HEK293T (cell line): ENCODE measurements at regions not wholly inside any gene's neighbourhood (a gene's known extent, or its start where the extent isn't known, plus 50 kb on each side); places are given as distances from the start of the nearest gene placed in this dataset.
"Not testable (repeated sequence)": the region's sequence is repeated elsewhere in the genome, so short reads cannot be mapped to it uniquely, and the experiment has no call there.

Experiments used
- ARNT ChIP-seq: fragments of 450-650 bp; IDR thresholded peaks from 2 replicates; pipeline ENCODE4 v1.6.1; 2017; ENCODE audit warnings: mild to moderate bottlenecking
- BHLHE40 ChIP-seq: fragments of 450-650 bp; IDR thresholded peaks from 2 replicates; pipeline ENCODE4 v1.6.1; 2016; ENCODE audit warnings: mild to moderate bottlenecking, moderate library complexity, borderline replicate concordance
- ELF4 ChIP-seq: fragments of 450-650 bp; IDR thresholded peaks from 2 replicates; pipeline ENCODE4 v1.6.1; 2017; ENCODE audit warnings: antibody characterized with exemption
- FOXA1 ChIP-seq: fragments of 450-650 bp; IDR thresholded peaks from 2 replicates; pipeline ENCODE4 v1.6.1; 2016; ENCODE audit warnings: mild to moderate bottlenecking
- FOXK2 ChIP-seq: fragments of 450-650 bp; IDR thresholded peaks from 2 replicates; pipeline ENCODE4 v1.6.1; 2016; ENCODE audit warnings: mild to moderate bottlenecking
- FOXM1 ChIP-seq: fragments of 450-650 bp; IDR thresholded peaks from 2 replicates; pipeline ENCODE4 v1.6.1; 2017; ENCODE audit warnings: mild to moderate bottlenecking, borderline replicate concordance
- HDGF ChIP-seq: fragments of 450-650 bp; IDR thresholded peaks from 2 replicates; pipeline ENCODE4 v1.6.1; 2017; ENCODE audit warnings: antibody characterized with exemption, borderline replicate concordance
- LEF1 ChIP-seq: fragments of 450-650 bp; IDR thresholded peaks from 2 replicates; pipeline ENCODE4 v1.6.1; 2017; ENCODE audit warnings: mild to moderate bottlenecking, borderline replicate concordance
- NFRKB ChIP-seq: fragments of 450-650 bp; IDR thresholded peaks from 2 replicates; pipeline ENCODE4 v1.6.1; 2016; ENCODE audit warnings: mild to moderate bottlenecking, moderate library complexity
- SP1 ChIP-seq: fragments of 450-650 bp; IDR thresholded peaks from 2 replicates; pipeline ENCODE4 v1.6.1; 2017
- SUZ12 ChIP-seq: fragments of 450-650 bp; IDR thresholded peaks from 2 replicates; pipeline ENCODE4 v1.6.1; 2016; ENCODE audit warnings: mild to moderate bottlenecking
- TARDBP ChIP-seq: fragments of 450-650 bp; IDR thresholded peaks from 2 replicates; pipeline ENCODE4 v1.6.1; 2016
- ZNF384 ChIP-seq: fragments of 450-650 bp; IDR thresholded peaks from 2 replicates; pipeline ENCODE4 v1.6.1; 2016
- TF ChIP-seq, protein P1 (sequence below): fragments of 450-650 bp; IDR thresholded peaks from 2 replicates; pipeline ENCODE4 v1.6.1; 2016

DNA sequence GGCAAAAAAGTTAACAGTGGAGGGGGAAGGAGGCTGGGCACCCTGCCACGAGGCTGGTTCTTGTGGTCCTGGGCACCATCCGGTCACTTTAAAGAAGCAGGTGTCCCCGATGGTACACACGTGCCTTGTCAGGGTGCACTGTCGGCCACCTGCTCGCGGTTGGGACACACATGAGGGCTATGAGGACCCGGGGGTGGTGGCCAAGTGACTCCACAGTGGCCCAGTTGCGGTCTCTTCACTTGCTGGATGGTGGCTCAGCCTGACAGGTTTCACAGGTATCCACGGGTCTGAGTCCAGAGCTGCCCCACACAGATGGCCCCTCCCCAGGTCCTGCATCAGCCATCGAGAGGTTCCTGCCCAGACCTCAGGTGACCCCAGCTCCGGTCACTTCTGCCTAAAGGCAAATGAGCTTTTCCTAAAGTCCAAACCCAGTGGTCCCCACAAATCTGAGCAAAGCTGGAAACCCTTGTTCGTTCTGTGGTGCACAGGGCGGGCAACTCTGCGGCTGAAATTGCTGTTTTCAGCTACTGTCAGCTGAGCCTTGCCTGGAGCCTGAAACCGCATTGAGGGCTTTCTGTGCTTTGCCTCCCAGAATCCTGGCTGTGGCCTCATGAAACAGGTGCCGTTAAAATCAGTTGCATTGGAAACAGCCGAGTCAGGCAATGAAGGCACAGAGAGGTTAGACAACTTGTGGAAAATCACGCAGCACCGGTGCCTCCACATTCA lies 144.0 kb downstream of the LAT start:
- not testable (repeated sequence) for TF ChIP-seq HDGF, FOXM1, ELF4, ARNT, NFRKB, LEF1, SUZ12, TARDBP, SP1, BHLHE40, FOXA1, ZNF384, FOXK2
- TF ChIP-seq, protein P1, sequence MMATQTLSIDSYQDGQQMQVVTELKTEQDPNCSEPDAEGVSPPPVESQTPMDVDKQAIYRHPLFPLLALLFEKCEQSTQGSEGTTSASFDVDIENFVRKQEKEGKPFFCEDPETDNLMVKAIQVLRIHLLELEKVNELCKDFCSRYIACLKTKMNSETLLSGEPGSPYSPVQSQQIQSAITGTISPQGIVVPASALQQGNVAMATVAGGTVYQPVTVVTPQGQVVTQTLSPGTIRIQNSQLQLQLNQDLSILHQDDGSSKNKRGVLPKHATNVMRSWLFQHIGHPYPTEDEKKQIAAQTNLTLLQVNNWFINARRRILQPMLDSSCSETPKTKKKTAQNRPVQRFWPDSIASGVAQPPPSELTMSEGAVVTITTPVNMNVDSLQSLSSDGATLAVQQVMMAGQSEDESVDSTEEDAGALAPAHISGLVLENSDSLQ = not testable (repeated sequence)
